HCT116 (cell line): ENCODE measurements at regions not wholly inside any gene's neighbourhood (a gene's known extent, or its start where the extent isn't known, plus 50 kb on each side); places are given as distances from the start of the nearest gene placed in this dataset.

Experiments
- ATAC-seq: fragments of 200-7000 bp; cut with Tn5 transposase; 2 replicates; pipeline ENCODE4 v1.9.1; 2020; ENCODE audit warnings: mild to moderate bottlenecking, moderate library complexity
- BruUV-seq: library from RNA; stranded (reverse); fragments of 400-500 nt; replicated peaks from 2 replicates; lab custom pipeline; 2021; lab: Mats Ljungman, UMichigan
- CTCF ChIA-PET: fragments of 300-600 bp; sonication (Branson Sonifier 250); formaldehyde crosslinking; loops from one replicate; lab custom pipeline; 2021; ENCODE audit warnings: antibody characterized with exemption; lab: Charles Lee
- POLR2A ChIA-PET: fragments of 300-600, 350-600 bp; sonication (Branson Sonifier 250); formaldehyde crosslinking; loops from one replicate; lab custom pipeline; 2021; ENCODE audit warnings: antibody characterized with exemption; lab: Charles Lee
- RAD21 ChIA-PET, 2 experiments: fragments of 300-600 bp; sonication (Branson Sonifier 250); formaldehyde crosslinking; loops; one replicate each; lab custom pipeline; 2023; ENCODE audit warnings: low total read pairs in 2 of 2; ENCODE audit not compliant: uncharacterized antibody in 2 of 2, unreplicated experiment in 2 of 2, low non-redundant PET in 1 of 2; lab: Charles Lee
- DNase-seq: peaks from one replicate; pipeline ENCODE4 v3.0.0-alpha.2; 2010; ENCODE audit warnings: low read depth, low spot score
- H2AFZ ChIP-seq: fragments of 200-600 bp; shearing (Covaris generic), sonication (generic); 2 replicates; pipeline ENCODE4 v1.6.1; 2017; ENCODE audit warnings: low read depth, mixed run types, mixed read lengths, antibody characterized with exemption, low read length; ENCODE audit not compliant: poor library complexity, severe bottlenecking
- H3K27ac ChIP-seq: 2 replicates; pipeline ENCODE4 v1.5.1; 2012; ENCODE audit warnings: low read depth, low read length
- H3K27me3 ChIP-seq: fragments of 200-600 bp; sonication (generic); 2 replicates; pipeline ENCODE4 v1.6.1; 2016; ENCODE audit warnings: mixed run types, low read length, mixed read lengths; ENCODE audit not compliant: insufficient read depth
- H3K36me3 ChIP-seq, 2 experiments: fragments of 200-500 bp in 1 of 2; fragments of 200-600 bp in 1 of 2; sonication (Bioruptor generic) in 1 of 2; sonication (generic) in 1 of 2; 2 replicates each; pipeline versions ENCODE4 v1.5.1 to v1.6.1; 2014 to 2016; ENCODE audit warnings: low read length in 2 of 2, inconsistent platforms in 1 of 2, mixed read lengths in 1 of 2, mixed run types in 1 of 2; ENCODE audit not compliant: insufficient read depth in 2 of 2, control insufficient read depth in 1 of 2
- H3K4me1 ChIP-seq, 2 experiments: fragments of 200-600 bp in 1 of 2; sonication (generic) in 1 of 2; 2 replicates each; pipeline versions ENCODE4 v1.5.1 to v1.6.1; 2012 to 2017; ENCODE audit warnings: low read length in 2 of 2, inconsistent platforms in 1 of 2, mild to moderate bottlenecking in 1 of 2, mixed read lengths in 1 of 2, mixed run types in 1 of 2, moderate library complexity in 1 of 2; ENCODE audit not compliant: insufficient read depth in 2 of 2, control insufficient read depth in 1 of 2
- H3K4me2 ChIP-seq: fragments of 200-600 bp; sonication (generic); 2 replicates; pipeline ENCODE4 v1.6.1; 2017; ENCODE audit warnings: mixed run types, low read length, mixed read lengths
- H3K4me3 ChIP-seq, 2 experiments: fragments of 200-600 bp in 1 of 2; sonication (generic) in 1 of 2; replicated peaks in 1 of 2; 2 replicates each; pipeline ENCODE4 v1.5.1; 2011 to 2016; ENCODE audit warnings: low read length in 2 of 2, control low read depth in 1 of 2, low read depth in 1 of 2, mild to moderate bottlenecking in 1 of 2, mixed read lengths in 1 of 2, mixed run types in 1 of 2
- H3K79me2 ChIP-seq: fragments of 200-600 bp; sonication (generic); 2 replicates; pipeline ENCODE4 v1.6.1; 2017; ENCODE audit warnings: mild to moderate bottlenecking, mixed run types, low read length, moderate library complexity, mixed read lengths; ENCODE audit not compliant: insufficient read depth
- H3K9ac ChIP-seq: fragments of 200-600 bp; sonication (generic); 2 replicates; pipeline ENCODE4 v1.6.1; 2016; ENCODE audit warnings: low read length, mixed read lengths
- H3K9me2 ChIP-seq: fragments of 200-600 bp; sonication (generic), shearing (Covaris generic); 2 replicates; pipeline ENCODE4 v1.6.1; 2017; ENCODE audit warnings: mixed run types, mild to moderate bottlenecking, moderate library complexity; ENCODE audit not compliant: insufficient read depth
- H3K9me3 ChIP-seq, 2 experiments: fragments of 200-500 bp in 1 of 2; fragments of 200-600 bp in 1 of 2; sonication (Bioruptor generic) in 1 of 2; sonication (generic) in 1 of 2; 2 replicates each; pipeline ENCODE4 v1.6.1; 2014 to 2017; ENCODE audit warnings: low read length in 2 of 2, mixed read lengths in 2 of 2, inconsistent platforms in 1 of 2, low read depth in 1 of 2, mild to moderate bottlenecking in 1 of 2, mixed run types in 1 of 2, moderate library complexity in 1 of 2; ENCODE audit not compliant: control insufficient read depth in 1 of 2, insufficient read depth in 1 of 2
- H4K20me1 ChIP-seq: fragments of 200-600 bp; sonication (generic), shearing (Covaris generic); 2 replicates; pipeline ENCODE4 v1.6.1; 2017; ENCODE audit warnings: mixed run types, mild to moderate bottlenecking, moderate library complexity; ENCODE audit not compliant: insufficient read depth
- CEBPB ChIP-seq: IDR thresholded peaks from 2 replicates; pipeline ENCODE4 v1.6.1; 2012; ENCODE audit warnings: low read depth
- EGR1 ChIP-seq: IDR thresholded peaks from 2 replicates; pipeline ENCODE4 v1.6.1; 2012; ENCODE audit warnings: low read depth
- EZH2phosphoT487 ChIP-seq: fragments of 200-600 bp; IDR thresholded peaks from 2 replicates; pipeline ENCODE4 v1.6.1; 2018; ENCODE audit warnings: antibody characterized with exemption, borderline replicate concordance
- FOSL1 ChIP-seq: IDR thresholded peaks from 2 replicates; pipeline ENCODE4 v1.6.1; 2012; ENCODE audit warnings: low read depth
- JUND ChIP-seq: IDR thresholded peaks from 2 replicates; pipeline ENCODE4 v1.6.1; 2012
- SRF ChIP-seq: IDR thresholded peaks from 2 replicates; pipeline ENCODE4 v1.6.1; 2012; ENCODE audit warnings: low read depth
- TCF7L2 ChIP-seq: IDR thresholded peaks from 2 replicates; pipeline ENCODE4 v1.7.0; 2011; ENCODE audit warnings: borderline replicate concordance, inconsistent platforms; ENCODE audit not compliant: insufficient read depth, insufficient read length; ENCODE audit errors: extremely low read depth
- YY1 ChIP-seq: IDR thresholded peaks from 2 replicates; pipeline ENCODE4 v1.6.1; 2011; ENCODE audit warnings: low read length, low read depth, moderate library complexity, mild to moderate bottlenecking; ENCODE audit not compliant: insufficient replicate concordance; ENCODE audit errors: extremely low read depth
- intact Hi-C: fragments of 100-400 bp; cut with micrococcal nuclease; formaldehyde crosslinking; loops from 2 replicates; pipeline ENCODE4 v1.10.0; 2022
- TF ChIP-seq, protein P1 (sequence below): IDR thresholded peaks from 2 replicates; pipeline ENCODE4 v1.6.1; 2012
- TF ChIP-seq, protein P2 (sequence below), 3 experiments: fragments of 200-600 bp in 1 of 3; sonication (generic) in 1 of 3; IDR thresholded peaks in 2 of 3; conservative IDR thresholded peaks in 1 of 3; 2 replicates each; pipeline ENCODE4 v1.5.1; 2012 to 2017; ENCODE audit warnings: low read depth in 2 of 3, low read length in 2 of 3, antibody characterized with exemption in 1 of 3, borderline replicate concordance in 1 of 3, control low read depth in 1 of 3, mild to moderate bottlenecking in 1 of 3, mixed read lengths in 1 of 3, mixed run types in 1 of 3, moderate library complexity in 1 of 3; ENCODE audit not compliant: insufficient read depth in 1 of 3
- TF ChIP-seq, protein P3 (sequence below): IDR thresholded peaks from 2 replicates; pipeline ENCODE4 v1.6.1; 2012; ENCODE audit warnings: low read depth

DNA sequence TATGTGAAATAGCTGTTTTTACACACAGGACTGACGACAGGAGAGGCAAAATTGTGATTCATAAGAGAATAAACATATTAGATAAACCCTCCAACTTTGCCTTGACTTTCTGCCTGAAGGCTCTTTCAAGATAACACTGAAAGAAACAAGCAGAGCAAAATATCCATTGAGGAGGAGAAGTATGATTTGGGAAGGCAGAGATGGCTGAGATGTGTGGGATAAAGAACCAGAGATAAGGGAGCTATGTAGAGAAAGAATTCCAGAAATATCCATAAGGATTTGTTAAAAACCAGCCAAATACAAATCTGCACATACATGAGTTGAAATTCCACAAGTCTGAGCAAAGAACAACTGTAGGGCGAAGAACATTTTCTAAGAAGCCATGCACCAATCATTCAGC, 1064.7 kb downstream of the PLA2G4A start:
- Histone ChIP-seq H3K9me3 (no peaks in the 10 kb centered on the region), H3K27me3 (no peaks in the 10 kb centered on the region), H3K9ac (no peak overlapping the region), H3K4me2 (no peak overlapping the region), H3K27ac (no peak overlapping the region), H4K20me1 (no peaks in the 10 kb centered on the region), H2AFZ (no peak overlapping the region), H3K79me2 (no peaks in the 10 kb centered on the region), H3K4me1 (no peaks in the 10 kb centered on the region), H3K36me3 (no peaks in the 10 kb centered on the region), H3K4me3 (no peak overlapping the region), H3K9me2 (no peaks in the 10 kb centered on the region)
- RAD21 ChIA-PET: no interaction called here
- intact Hi-C loops: no loop called here
- DNase-seq: no peak
- POLR2A ChIA-PET: no interaction called here
- CTCF ChIA-PET: no interaction called here
- ATAC-seq: no peak
- TF ChIP-seq EZH2phosphoT487 (no peak), EGR1 (no peak), JUND (no peak), FOSL1 (no peak), CEBPB (no peak), YY1 (no peak), SRF (no peak), TCF7L2 (no peak)
- TF ChIP-seq, protein P1, sequence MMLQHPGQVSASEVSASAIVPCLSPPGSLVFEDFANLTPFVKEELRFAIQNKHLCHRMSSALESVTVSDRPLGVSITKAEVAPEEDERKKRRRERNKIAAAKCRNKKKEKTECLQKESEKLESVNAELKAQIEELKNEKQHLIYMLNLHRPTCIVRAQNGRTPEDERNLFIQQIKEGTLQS: no peak
- TF ChIP-seq, protein P2, sequence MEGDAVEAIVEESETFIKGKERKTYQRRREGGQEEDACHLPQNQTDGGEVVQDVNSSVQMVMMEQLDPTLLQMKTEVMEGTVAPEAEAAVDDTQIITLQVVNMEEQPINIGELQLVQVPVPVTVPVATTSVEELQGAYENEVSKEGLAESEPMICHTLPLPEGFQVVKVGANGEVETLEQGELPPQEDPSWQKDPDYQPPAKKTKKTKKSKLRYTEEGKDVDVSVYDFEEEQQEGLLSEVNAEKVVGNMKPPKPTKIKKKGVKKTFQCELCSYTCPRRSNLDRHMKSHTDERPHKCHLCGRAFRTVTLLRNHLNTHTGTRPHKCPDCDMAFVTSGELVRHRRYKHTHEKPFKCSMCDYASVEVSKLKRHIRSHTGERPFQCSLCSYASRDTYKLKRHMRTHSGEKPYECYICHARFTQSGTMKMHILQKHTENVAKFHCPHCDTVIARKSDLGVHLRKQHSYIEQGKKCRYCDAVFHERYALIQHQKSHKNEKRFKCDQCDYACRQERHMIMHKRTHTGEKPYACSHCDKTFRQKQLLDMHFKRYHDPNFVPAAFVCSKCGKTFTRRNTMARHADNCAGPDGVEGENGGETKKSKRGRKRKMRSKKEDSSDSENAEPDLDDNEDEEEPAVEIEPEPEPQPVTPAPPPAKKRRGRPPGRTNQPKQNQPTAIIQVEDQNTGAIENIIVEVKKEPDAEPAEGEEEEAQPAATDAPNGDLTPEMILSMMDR (IDR thresholded peaks at IDR 0.05 in 2 of 3, conservative IDR thresholded peaks at IDR 0.05 in 1 of 3; ENCODE audit: borderline replicate concordance in 1 of 3, insufficient read depth in 1 of 3, low read depth in 2 of 3, low read length in 2 of 3): no peak
- TF ChIP-seq, protein P3, sequence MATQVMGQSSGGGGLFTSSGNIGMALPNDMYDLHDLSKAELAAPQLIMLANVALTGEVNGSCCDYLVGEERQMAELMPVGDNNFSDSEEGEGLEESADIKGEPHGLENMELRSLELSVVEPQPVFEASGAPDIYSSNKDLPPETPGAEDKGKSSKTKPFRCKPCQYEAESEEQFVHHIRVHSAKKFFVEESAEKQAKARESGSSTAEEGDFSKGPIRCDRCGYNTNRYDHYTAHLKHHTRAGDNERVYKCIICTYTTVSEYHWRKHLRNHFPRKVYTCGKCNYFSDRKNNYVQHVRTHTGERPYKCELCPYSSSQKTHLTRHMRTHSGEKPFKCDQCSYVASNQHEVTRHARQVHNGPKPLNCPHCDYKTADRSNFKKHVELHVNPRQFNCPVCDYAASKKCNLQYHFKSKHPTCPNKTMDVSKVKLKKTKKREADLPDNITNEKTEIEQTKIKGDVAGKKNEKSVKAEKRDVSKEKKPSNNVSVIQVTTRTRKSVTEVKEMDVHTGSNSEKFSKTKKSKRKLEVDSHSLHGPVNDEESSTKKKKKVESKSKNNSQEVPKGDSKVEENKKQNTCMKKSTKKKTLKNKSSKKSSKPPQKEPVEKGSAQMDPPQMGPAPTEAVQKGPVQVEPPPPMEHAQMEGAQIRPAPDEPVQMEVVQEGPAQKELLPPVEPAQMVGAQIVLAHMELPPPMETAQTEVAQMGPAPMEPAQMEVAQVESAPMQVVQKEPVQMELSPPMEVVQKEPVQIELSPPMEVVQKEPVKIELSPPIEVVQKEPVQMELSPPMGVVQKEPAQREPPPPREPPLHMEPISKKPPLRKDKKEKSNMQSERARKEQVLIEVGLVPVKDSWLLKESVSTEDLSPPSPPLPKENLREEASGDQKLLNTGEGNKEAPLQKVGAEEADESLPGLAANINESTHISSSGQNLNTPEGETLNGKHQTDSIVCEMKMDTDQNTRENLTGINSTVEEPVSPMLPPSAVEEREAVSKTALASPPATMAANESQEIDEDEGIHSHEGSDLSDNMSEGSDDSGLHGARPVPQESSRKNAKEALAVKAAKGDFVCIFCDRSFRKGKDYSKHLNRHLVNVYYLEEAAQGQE: no peak
- no TSS peak for BruUV-seq
